Mesendoderm (in vitro differentiated cells): ENCODE measurements at regions not wholly inside any gene's neighbourhood (a gene's known extent, or its start where the extent isn't known, plus 50 kb on each side); places are given as distances from the start of the nearest gene placed in this dataset.
A peak's percentile ranks its signal among the peaks of the same experiment; 100 is the strongest.

ENCODE experiments used
- DNase-seq: peaks from one replicate; pipeline ENCODE4 v3.0.0; 2013
- H2AK5ac ChIP-seq: 2 replicates; pipeline ENCODE4 v1.6.1; 2013; ENCODE audit warnings: low read length, inconsistent platforms
- H2BK120ac ChIP-seq: 2 replicates; pipeline ENCODE4 v1.6.1; 2013; ENCODE audit warnings: low read depth, mild to moderate bottlenecking, low read length, moderate library complexity, mixed read lengths
- H2BK15ac ChIP-seq: replicated peaks from 2 replicates; pipeline ENCODE4 v1.6.1; 2013; ENCODE audit warnings: low read depth, mild to moderate bottlenecking, moderate library complexity
- H2BK5ac ChIP-seq: 2 replicates; pipeline ENCODE4 v1.6.1; 2013; ENCODE audit warnings: low read length, inconsistent platforms
- H3K18ac ChIP-seq: 2 replicates; pipeline ENCODE4 v1.6.1; 2013; ENCODE audit warnings: mild to moderate bottlenecking, low read length, mixed read lengths
- H3K23ac ChIP-seq: one replicate; pipeline ENCODE4 v1.6.1; 2013; ENCODE audit warnings: low read length
- H3K27ac ChIP-seq: 2 replicates; pipeline ENCODE4 v1.5.1; 2013; ENCODE audit warnings: low read depth, mild to moderate bottlenecking, inconsistent platforms, low read length, moderate library complexity
- H3K27me3 ChIP-seq: 2 replicates; pipeline ENCODE4 v1.6.1; 2013; ENCODE audit warnings: low read length, control low read depth, mild to moderate bottlenecking, inconsistent platforms; ENCODE audit not compliant: insufficient read depth, poor library complexity
- H3K36me3 ChIP-seq: 2 replicates; pipeline ENCODE4 v1.6.1; 2013; ENCODE audit warnings: low read length, inconsistent platforms; ENCODE audit not compliant: control insufficient read depth, insufficient read depth
- H3K4ac ChIP-seq: one replicate; pipeline ENCODE4 v1.6.1; 2013; ENCODE audit warnings: low read depth, mild to moderate bottlenecking, low read length, moderate library complexity
- H3K4me1 ChIP-seq: 2 replicates; pipeline ENCODE4 v1.6.1; 2013; ENCODE audit warnings: low read depth, low read length, inconsistent platforms; ENCODE audit not compliant: control insufficient read depth
- H3K4me2 ChIP-seq: 2 replicates; pipeline ENCODE4 v1.6.1; 2013; ENCODE audit warnings: low read length
- H3K4me3 ChIP-seq: 2 replicates; pipeline ENCODE4 v1.5.1; 2013; ENCODE audit warnings: mild to moderate bottlenecking, low read length
- H3K56ac ChIP-seq: one replicate; pipeline ENCODE4 v1.6.1; 2013; ENCODE audit warnings: low read length
- H3K79me1 ChIP-seq: 2 replicates; pipeline ENCODE4 v1.6.1; 2013; ENCODE audit warnings: low read length, inconsistent platforms
- H3K79me2 ChIP-seq: 2 replicates; pipeline ENCODE4 v1.6.1; 2013; ENCODE audit warnings: mild to moderate bottlenecking, low read length; ENCODE audit not compliant: control insufficient read depth, insufficient read depth
- H3K9ac ChIP-seq: 2 replicates; pipeline ENCODE4 v1.6.1; 2013; ENCODE audit warnings: low read length, inconsistent platforms
- H4K5ac ChIP-seq: one replicate; pipeline ENCODE4 v1.6.1; 2013; ENCODE audit warnings: low read length
- H4K8ac ChIP-seq: one replicate; pipeline ENCODE4 v1.6.1; 2013; ENCODE audit warnings: low read depth, mild to moderate bottlenecking, control low read depth, low read length, moderate library complexity
- WGBS: extraction: QIAGEN DNeasy Blood & Tissue Kit; methylation state at CpG from one replicate; pipeline ENCODE4 v1.1.7; 2013; ENCODE audit warnings: low lambda C conversion rate, missing lambda C conversion rate; ENCODE audit not compliant: insufficient coverage; ENCODE audit errors: extremely low coverage; 5-methylcytosine and 5-hydroxymethylcytosine counted together

GRCh38 chr18:59061914-59062642, 77.6 kb upstream of the SEC11C start:
- no CpG with 5 or more reads among the region's 14 CpGs for whole genome bisulfite sequencing
- H4K5ac ChIP-seq: no peak overlapping the region
- H3K4ac ChIP-seq: no peak overlapping the region
- H3K18ac ChIP-seq: no peak overlapping the region
- H4K8ac ChIP-seq: no peak overlapping the region
- no peaks in the 10 kb centered on the region for H3K79me2 ChIP-seq
- H3K27ac ChIP-seq: no peak overlapping the region
- no peaks in the 10 kb centered on the region for H3K4me1 ChIP-seq
- H3K36me3 ChIP-seq: no peaks in the 10 kb centered on the region
- H3K9ac ChIP-seq: no peak overlapping the region
- no peak overlapping the region for H2BK15ac ChIP-seq
- H2BK5ac ChIP-seq: no peak overlapping the region
- no peak overlapping the region for H3K4me2 ChIP-seq
- no peak overlapping the region for H2BK120ac ChIP-seq
- H2AK5ac ChIP-seq: no peak overlapping the region
- no peaks in the 10 kb centered on the region for H3K79me1 ChIP-seq
- no peak for DNase-seq
- H3K23ac ChIP-seq: no peak overlapping the region
- no peak overlapping the region for H3K56ac ChIP-seq
- no peaks in the 10 kb centered on the region for H3K27me3 ChIP-seq
- no peak overlapping the region for H3K4me3 ChIP-seq

- Histone ChIP-seq H3K4ac (no peak overlapping the region), H3K79me2 (no peaks in the 10 kb centered on the region), H2BK5ac (no peak overlapping the region), H3K4me2 (no peak overlapping the region), H4K5ac (no peak overlapping the region), H4K8ac (no peak overlapping the region), H2AK5ac (no peak overlapping the region), H3K27ac (no peak overlapping the region), H3K36me3 (no peaks in the 10 kb centered on the region), H3K4me1 (no peaks in the 10 kb centered on the region), H3K4me3 (no peak overlapping the region), H2BK15ac (no peak overlapping the region), H3K56ac (no peak overlapping the region), H3K23ac (no peak overlapping the region), H3K18ac (no peak overlapping the region), H2BK120ac (no peak overlapping the region), H3K79me1 (no peaks in the 10 kb centered on the region), H3K27me3 (no peaks in the 10 kb centered on the region), H3K9ac (no peak overlapping the region)
- no CpG with 5 or more reads among the region's 13 CpGs for WGBS
- no peak for DNase-seq
Measured at GRCh38 chr18:59062643-59063006, 77.1 kb upstream of the SEC11C start.

GRCh38 chr18:59063300-59063906, 76.3 kb upstream of the SEC11C start:
- Histone ChIP-seq H2BK5ac (no peak overlapping the region), H4K8ac (no peak overlapping the region), H2BK120ac (no peak overlapping the region), H3K18ac (no peak overlapping the region), H3K27me3 (no peaks in the 10 kb centered on the region), H3K56ac (no peak overlapping the region), H2BK15ac (no peak overlapping the region), H3K4ac (no peak overlapping the region), H3K4me1 (no peaks in the 10 kb centered on the region), H3K79me1 (no peaks in the 10 kb centered on the region), H3K9ac (no peak overlapping the region), H3K4me2 (no peak overlapping the region), H3K79me2 (no peaks in the 10 kb centered on the region), H3K36me3 (no peaks in the 10 kb centered on the region), H4K5ac (no peak overlapping the region), H3K23ac (no peak overlapping the region), H3K27ac (no peak overlapping the region), H2AK5ac (no peak overlapping the region), H3K4me3 (no peak overlapping the region)
- WGBS: no CpG with 5 or more reads among the region's 7 CpGs
- DNase-seq: no peak

GRCh38 chr18:59063912-59064311, 75.8 kb upstream of the SEC11C start:
- Histone ChIP-seq H3K4me1 (no peaks in the 10 kb centered on the region), H3K36me3 (no peaks in the 10 kb centered on the region), H4K8ac (no peak overlapping the region), H3K4me3 (no peak overlapping the region), H3K9ac (no peak overlapping the region), H2AK5ac (no peak overlapping the region), H3K27ac (no peak overlapping the region), H3K79me1 (no peaks in the 10 kb centered on the region), H3K56ac (no peak overlapping the region), H3K27me3 (no peaks in the 10 kb centered on the region), H2BK5ac (no peak overlapping the region), H3K23ac (no peak overlapping the region), H3K79me2 (no peaks in the 10 kb centered on the region), H2BK15ac (no peak overlapping the region), H3K4ac (no peak overlapping the region), H3K4me2 (no peak overlapping the region), H3K18ac (no peak overlapping the region), H2BK120ac (no peak overlapping the region), H4K5ac (no peak overlapping the region)
- no peak for DNase-seq
- WGBS: no CpG with 5 or more reads among the region's 4 CpGs

- Histone ChIP-seq H3K4me3 (no peak overlapping the region), H2BK120ac (no peak overlapping the region), H3K56ac (no peak overlapping the region), H2AK5ac (no peak overlapping the region), H3K27ac (no peak overlapping the region), H3K4me1 (no peaks in the 10 kb centered on the region), H3K4me2 (no peak overlapping the region), H3K79me1 (no peaks in the 10 kb centered on the region), H2BK5ac (no peak overlapping the region), H4K8ac (no peak overlapping the region), H3K18ac (no peak overlapping the region), H4K5ac (no peak overlapping the region), H2BK15ac (no peak overlapping the region), H3K23ac (no peak overlapping the region), H3K79me2 (no peaks in the 10 kb centered on the region), H3K36me3 (no peaks in the 10 kb centered on the region), H3K4ac (no peak overlapping the region), H3K9ac (no peak overlapping the region), H3K27me3 (no peaks in the 10 kb centered on the region)
- no peak for DNase-seq
- no CpG with 5 or more reads among the region's 6 CpGs for WGBS
Measured at GRCh38 chr18:59065684-59066083, 74.0 kb upstream of the SEC11C start.

- Histone ChIP-seq H3K36me3 (no peaks in the 10 kb centered on the region), H3K9ac (no peak overlapping the region), H3K56ac (no peak overlapping the region), H3K4me2 (no peak overlapping the region), H3K79me1 (no peaks in the 10 kb centered on the region), H2BK5ac (no peak overlapping the region), H3K18ac (no peak overlapping the region), H4K5ac (no peak overlapping the region), H2BK120ac (no peak overlapping the region), H3K4me1 (no peaks in the 10 kb centered on the region), H3K23ac (no peak overlapping the region), H3K27ac (no peak overlapping the region), H3K27me3 (no peaks in the 10 kb centered on the region), H2BK15ac (no peak overlapping the region), H3K4ac (no peak overlapping the region), H3K4me3 (no peak overlapping the region), H3K79me2 (no peaks in the 10 kb centered on the region), H4K8ac (no peak overlapping the region), H2AK5ac (no peak overlapping the region)
- WGBS: no CpG with 5 or more reads among the region's 2 CpGs
- DNase-seq: peak; percentile 29
Measured at GRCh38 chr18:59067873-59068272, 71.8 kb upstream of the SEC11C start.
